GM19240 (cell line): ENCODE measurements at regions not wholly inside any gene's neighbourhood (a gene's known extent, or its start where the extent isn't known, plus 50 kb on each side); places are given as distances from the start of the nearest gene placed in this dataset.
"Not testable (repeated sequence)": the region's sequence is repeated elsewhere in the genome, so short reads cannot be mapped to it uniquely, and the experiment has no call there.

ENCODE experiments used
- DNase-seq: peaks from one replicate; pipeline ENCODE4 v3.0.0; 2011; ENCODE audit warnings: low spot score; ENCODE audit not compliant: insufficient read length

- no peak for DNase-seq
Measured at GRCh38 chr9:85089188-85089969, 419.9 kb downstream of the NTRK2 start.

GRCh38 chr9:85081963-85082362, 412.4 kb downstream of the NTRK2 start:
- DNase-seq: no peak

DNA sequence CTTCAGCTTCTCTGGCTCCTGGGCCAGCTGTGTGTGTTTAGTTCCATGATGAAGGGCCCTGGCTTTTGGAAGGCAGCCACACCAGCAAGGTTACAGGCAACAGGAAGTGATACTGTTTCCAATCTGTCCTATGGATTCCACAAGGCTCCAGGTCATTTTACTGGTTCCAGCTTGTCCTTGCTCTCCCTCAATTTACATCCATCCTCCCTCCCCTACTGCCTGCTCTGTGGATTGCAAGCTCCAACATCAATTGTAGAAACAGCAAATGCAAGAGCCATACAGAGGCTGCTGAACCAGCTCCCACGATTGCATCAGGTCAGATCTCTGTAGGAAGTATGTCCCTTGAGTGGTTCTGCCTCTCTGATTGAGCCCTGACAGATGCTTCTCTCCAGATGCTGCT, 409.8 kb downstream of the NTRK2 start:
- DNase-seq: no peak

DNA sequence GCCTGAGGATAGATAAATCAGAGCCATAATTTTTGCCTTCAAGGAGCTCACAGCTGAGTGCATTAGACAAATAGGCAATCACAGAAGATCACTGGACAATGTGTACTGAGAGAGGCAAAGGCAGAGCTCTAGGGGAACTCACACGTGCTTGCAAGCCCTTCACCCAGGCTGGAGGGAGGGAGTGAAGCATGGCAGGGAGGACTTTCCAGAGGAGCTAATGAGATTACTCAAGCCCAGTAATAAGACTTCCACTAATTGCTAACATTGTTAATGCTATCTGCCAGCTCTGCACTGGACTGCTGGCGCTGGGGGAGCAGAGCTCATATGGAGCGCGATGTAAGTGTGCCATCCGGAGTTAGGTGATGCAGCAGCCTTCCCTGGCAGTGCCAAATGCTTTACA, 408.4 kb downstream of the NTRK2 start:
- DNase-seq: no peak

- not testable (repeated sequence) for DNase-seq
Measured at GRCh38 chr9:85077146-85077545, 407.6 kb downstream of the NTRK2 start.
